ENCODE measurements at regions not wholly inside any gene's neighbourhood (a gene's known extent, or its start where the extent isn't known, plus 50 kb on each side); places are given as distances from the start of the nearest gene placed in this dataset.

DNA sequence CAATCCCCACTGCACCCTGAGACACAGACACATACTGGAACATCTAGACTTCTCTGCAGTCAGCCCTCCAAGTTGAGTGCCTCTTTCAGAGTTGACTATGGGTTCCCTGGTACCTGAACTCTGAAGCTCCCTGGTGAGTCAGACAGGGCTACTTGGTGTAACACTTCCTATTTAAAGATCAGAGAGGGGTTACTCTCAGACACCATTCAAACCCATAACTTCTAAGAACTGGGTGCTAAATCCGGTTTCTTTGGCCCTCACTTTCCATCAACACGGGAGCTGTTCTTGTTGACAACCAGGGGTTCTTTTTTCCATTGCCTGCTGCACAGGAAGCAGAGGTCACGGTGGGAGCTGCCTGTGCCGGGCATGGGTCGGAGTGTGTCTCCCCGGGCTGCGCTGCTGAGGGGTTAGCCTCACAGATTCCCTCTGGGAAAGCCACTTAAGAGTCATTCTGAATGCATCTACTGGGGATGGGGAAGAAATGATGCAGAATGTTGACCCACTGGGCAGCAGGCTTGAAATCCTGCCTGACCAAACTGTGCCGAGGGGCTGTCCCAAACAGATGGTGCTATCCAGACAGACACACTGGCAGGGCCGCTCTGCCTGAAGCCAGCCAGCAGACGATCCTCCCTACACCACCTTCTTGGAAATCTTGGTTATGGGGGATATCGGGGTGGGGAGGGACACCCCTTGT lies 74.1 kb downstream of the PITPNM2 start:
- TF ChIP-seq, protein P1, sequence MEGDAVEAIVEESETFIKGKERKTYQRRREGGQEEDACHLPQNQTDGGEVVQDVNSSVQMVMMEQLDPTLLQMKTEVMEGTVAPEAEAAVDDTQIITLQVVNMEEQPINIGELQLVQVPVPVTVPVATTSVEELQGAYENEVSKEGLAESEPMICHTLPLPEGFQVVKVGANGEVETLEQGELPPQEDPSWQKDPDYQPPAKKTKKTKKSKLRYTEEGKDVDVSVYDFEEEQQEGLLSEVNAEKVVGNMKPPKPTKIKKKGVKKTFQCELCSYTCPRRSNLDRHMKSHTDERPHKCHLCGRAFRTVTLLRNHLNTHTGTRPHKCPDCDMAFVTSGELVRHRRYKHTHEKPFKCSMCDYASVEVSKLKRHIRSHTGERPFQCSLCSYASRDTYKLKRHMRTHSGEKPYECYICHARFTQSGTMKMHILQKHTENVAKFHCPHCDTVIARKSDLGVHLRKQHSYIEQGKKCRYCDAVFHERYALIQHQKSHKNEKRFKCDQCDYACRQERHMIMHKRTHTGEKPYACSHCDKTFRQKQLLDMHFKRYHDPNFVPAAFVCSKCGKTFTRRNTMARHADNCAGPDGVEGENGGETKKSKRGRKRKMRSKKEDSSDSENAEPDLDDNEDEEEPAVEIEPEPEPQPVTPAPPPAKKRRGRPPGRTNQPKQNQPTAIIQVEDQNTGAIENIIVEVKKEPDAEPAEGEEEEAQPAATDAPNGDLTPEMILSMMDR (conservative IDR thresholded peaks at IDR 0.05), result no peak
- no peak for TF ChIP-seq EZH2 (IDR thresholded peaks at IDR 0.05; ENCODE audit: low read depth)
